GM23248 (cell line): ENCODE measurements at regions not wholly inside any gene's neighbourhood (a gene's known extent, or its start where the extent isn't known, plus 50 kb on each side); places are given as distances from the start of the nearest gene placed in this dataset.
"Not testable (repeated sequence)": the region's sequence is repeated elsewhere in the genome, so short reads cannot be mapped to it uniquely, and the experiment has no call there.

Experiments used
- DNase-seq: peaks from one replicate; pipeline ENCODE4 v3.0.0-alpha.2; 2015
- H2AFZ ChIP-seq: fragments of 200-600 bp; sonication (generic); 2 replicates; pipeline ENCODE4 v1.6.1; 2016; ENCODE audit warnings: antibody characterized with exemption
- H3F3A ChIP-seq: fragments of 200-600 bp; sonication (generic); 2 replicates; pipeline ENCODE4 v1.6.1; 2016; ENCODE audit warnings: mild to moderate bottlenecking, antibody characterized with exemption, mixed run types; ENCODE audit not compliant: insufficient read depth
- H3K27ac ChIP-seq: fragments of 200-600 bp; sonication (generic); 2 replicates; pipeline ENCODE4 v1.5.1; 2016; ENCODE audit warnings: mild to moderate bottlenecking
- H3K27me3 ChIP-seq: fragments of 200-600 bp; sonication (generic); replicated peaks from 2 replicates; pipeline ENCODE4 v1.6.1; 2016; ENCODE audit warnings: mild to moderate bottlenecking; ENCODE audit not compliant: insufficient read depth
- H3K36me3 ChIP-seq: fragments of 200-600 bp; sonication (generic); 2 replicates; pipeline ENCODE4 v1.6.1; 2016; ENCODE audit warnings: low read depth, mild to moderate bottlenecking
- H3K4me1 ChIP-seq: fragments of 200-600 bp; sonication (generic); 2 replicates; pipeline ENCODE4 v1.6.1; 2016; ENCODE audit warnings: mild to moderate bottlenecking; ENCODE audit not compliant: insufficient read depth
- H3K4me2 ChIP-seq: fragments of 200-600 bp; sonication (generic); one replicate; pipeline ENCODE4 v1.6.1; 2016; ENCODE audit warnings: mild to moderate bottlenecking; ENCODE audit not compliant: unreplicated experiment
- H3K4me3 ChIP-seq: fragments of 200-600 bp; sonication (generic); 2 replicates; pipeline ENCODE4 v1.5.1; 2016; ENCODE audit warnings: mild to moderate bottlenecking
- H3K79me2 ChIP-seq: fragments of 200-600 bp; sonication (generic); 2 replicates; pipeline ENCODE4 v1.6.1; 2016; ENCODE audit warnings: mild to moderate bottlenecking; ENCODE audit not compliant: insufficient read depth
- H3K9ac ChIP-seq: fragments of 200-600 bp; sonication (generic); 2 replicates; pipeline ENCODE4 v1.6.1; 2016; ENCODE audit warnings: mild to moderate bottlenecking
- H3K9me2 ChIP-seq: fragments of 200-600 bp; sonication (generic); 2 replicates; pipeline ENCODE4 v1.6.1; 2016; ENCODE audit warnings: mixed run types, mild to moderate bottlenecking, moderate library complexity; ENCODE audit not compliant: insufficient read depth
- H3K9me3 ChIP-seq: fragments of 200-600 bp; sonication (generic); one replicate; pipeline ENCODE4 v1.6.1; 2017; ENCODE audit warnings: low read depth
- H4K20me1 ChIP-seq: fragments of 200-600 bp; sonication (generic); 2 replicates; pipeline ENCODE4 v1.6.0; 2016; ENCODE audit not compliant: insufficient read depth
- EZH2 ChIP-seq: fragments of 200-600 bp; sonication (generic); IDR thresholded peaks from 2 replicates; pipeline ENCODE4 v1.6.1; 2018; ENCODE audit warnings: antibody characterized with exemption, mild to moderate bottlenecking; ENCODE audit not compliant: insufficient read depth, poor library complexity, severe bottlenecking
- EZH2phosphoT487 ChIP-seq: fragments of 200-600 bp; sonication (generic); IDR thresholded peaks from 2 replicates; pipeline ENCODE4 v1.6.1; 2018; ENCODE audit warnings: antibody characterized with exemption, moderate library complexity, mild to moderate bottlenecking, low read depth; ENCODE audit not compliant: insufficient read depth
- WGBS, 2 experiments: methylation state at CpG; one replicate each; pipeline ENCODE4 v1.1.6; 2015 to 2017; ENCODE audit warnings: low lambda C conversion rate in 2 of 2, low coverage in 1 of 2; ENCODE audit errors: missing lambda C conversion rate in 2 of 2; 5-methylcytosine and 5-hydroxymethylcytosine counted together
- in situ Hi-C: fragments of 300-500 bp; cut with MboI; formaldehyde crosslinking; loops from 2 replicates; pipeline ENCODE4 v1.15.0; 2020

DNA sequence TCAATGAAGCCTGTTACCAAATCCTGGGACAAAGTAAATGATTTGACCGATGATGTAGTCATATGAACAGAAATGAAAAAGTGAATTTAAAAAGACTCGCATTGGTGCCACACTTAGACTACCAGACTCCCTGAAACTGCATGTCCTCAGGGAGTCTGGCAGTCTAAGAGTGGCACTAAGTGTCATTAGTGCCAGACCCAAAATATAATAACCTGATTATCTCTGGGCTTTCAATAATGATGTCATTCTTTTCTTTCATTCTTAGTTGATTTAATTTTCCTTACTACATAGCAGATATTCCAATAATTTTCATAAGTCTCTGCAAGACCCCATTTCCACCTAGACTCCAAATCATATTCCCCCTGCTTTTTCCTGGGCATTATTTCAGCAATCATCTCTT is 59.0 kb downstream of the OR2K2 start:
- no peaks in the 10 kb centered on the region for H3K9me3 ChIP-seq
- no peak overlapping the region for H3K9ac ChIP-seq
- no peak for DNase-seq
- peaks cover 10% of the 10 kb centered on the region for H3K4me1 ChIP-seq
- no peaks in the 10 kb centered on the region for H3K79me2 ChIP-seq
- H3K4me3 ChIP-seq = no peak overlapping the region
- no peaks in the 10 kb centered on the region for H4K20me1 ChIP-seq
- no peak overlapping the region for H2AFZ ChIP-seq
- TF ChIP-seq EZH2 (no peak), EZH2phosphoT487 (no peak)
- H3K27me3 ChIP-seq = no peaks in the 10 kb centered on the region
- no peaks in the 10 kb centered on the region for H3K36me3 ChIP-seq
- H3K27ac ChIP-seq = no peak overlapping the region
- H3F3A ChIP-seq = 0 out of 2 replicates have a peak, but pooled peaks cover 6% of the 10 kb centered on the region
- 92 to 98% methylated on average over 2 of the region's 2 CpGs for WGBS, 2 experiments
- in situ Hi-C loops = no loop called here
- no peak overlapping the region for H3K4me2 ChIP-seq
- H3K9me2 ChIP-seq = peaks cover 8% of the 10 kb centered on the region; the same call in 1 of the 2 replicates

GRCh38 chr9:111266024-111266423 is 64.0 kb downstream of the OR2K2 start:
- H3K79me2 ChIP-seq, H3K27me3 ChIP-seq, H4K20me1 ChIP-seq, H3K9me3 ChIP-seq, H2AFZ ChIP-seq, H3K4me1 ChIP-seq, H3K27ac ChIP-seq, H3K4me2 ChIP-seq, in situ Hi-C loops, H3K4me3 ChIP-seq, H3F3A ChIP-seq, H3K9ac ChIP-seq, DNase-seq, H3K9me2 ChIP-seq, H3K36me3 ChIP-seq: not testable (repeated sequence)
- 56 to 60% methylated on average over 5 of the region's 5 CpGs for WGBS, 2 experiments

DNA sequence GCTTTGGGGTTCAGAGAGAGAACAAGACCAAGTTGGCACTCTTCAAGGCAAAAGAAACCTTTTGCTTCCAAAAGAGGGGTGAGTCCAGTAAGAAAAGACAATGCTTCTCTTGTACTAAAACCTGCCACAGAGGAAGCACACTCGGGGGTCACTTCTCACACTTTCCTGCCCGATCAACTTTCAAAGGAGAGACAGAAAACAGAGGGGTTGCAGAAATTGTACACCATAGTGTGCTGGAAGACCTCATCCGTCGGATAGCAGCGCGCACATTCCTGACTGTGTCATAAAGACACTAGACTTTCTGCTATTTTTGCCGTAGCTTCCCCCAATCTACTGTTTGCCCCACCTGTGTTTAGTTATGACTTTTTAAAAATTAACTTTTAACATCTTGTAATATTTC is 66.9 kb downstream of the OR2K2 start:
- no peaks in the 10 kb centered on the region for H3K27me3 ChIP-seq
- TF ChIP-seq EZH2phosphoT487 (no peak), EZH2 (no peak)
- in situ Hi-C loops = no loop called here
- WGBS, 2 experiments = 67 to 74% methylated on average over 7 of the region's 7 CpGs
- H3K4me1 ChIP-seq = no peaks in the 10 kb centered on the region
- no peaks in the 10 kb centered on the region for H3K36me3 ChIP-seq
- no peak overlapping the region for H3K27ac ChIP-seq
- no peaks in the 10 kb centered on the region for H3F3A ChIP-seq
- H3K9ac ChIP-seq = no peak overlapping the region
- DNase-seq = no peak
- no peaks in the 10 kb centered on the region for H3K79me2 ChIP-seq
- no peaks in the 10 kb centered on the region for H4K20me1 ChIP-seq
- H3K4me2 ChIP-seq = no peak overlapping the region
- H3K9me2 ChIP-seq = no peaks in the 10 kb centered on the region
- H3K9me3 ChIP-seq = no peaks in the 10 kb centered on the region
- H3K4me3 ChIP-seq = no peak overlapping the region
- H2AFZ ChIP-seq = no peak overlapping the region

GRCh38 chr9:111258875-111259271 is 71.2 kb downstream of the OR2K2 start:
- no peaks in the 10 kb centered on the region for H3F3A ChIP-seq
- no peak overlapping the region for H3K27ac ChIP-seq
- in situ Hi-C loops = no loop called here
- H3K36me3 ChIP-seq = no peaks in the 10 kb centered on the region
- H3K79me2 ChIP-seq = no peaks in the 10 kb centered on the region
- WGBS, 2 experiments = 81 to 88% methylated on average over 1 of the region's 1 CpG
- no peaks in the 10 kb centered on the region for H3K27me3 ChIP-seq
- no peak overlapping the region for H3K9ac ChIP-seq
- H2AFZ ChIP-seq = no peak overlapping the region
- no peaks in the 10 kb centered on the region for H3K9me2 ChIP-seq
- no peaks in the 10 kb centered on the region for H4K20me1 ChIP-seq
- H3K4me3 ChIP-seq = no peak overlapping the region
- TF ChIP-seq EZH2 (no peak), EZH2phosphoT487 (no peak)
- H3K9me3 ChIP-seq = no peaks in the 10 kb centered on the region
- no peaks in the 10 kb centered on the region for H3K4me1 ChIP-seq
- no peak for DNase-seq
- H3K4me2 ChIP-seq = no peak overlapping the region

DNA sequence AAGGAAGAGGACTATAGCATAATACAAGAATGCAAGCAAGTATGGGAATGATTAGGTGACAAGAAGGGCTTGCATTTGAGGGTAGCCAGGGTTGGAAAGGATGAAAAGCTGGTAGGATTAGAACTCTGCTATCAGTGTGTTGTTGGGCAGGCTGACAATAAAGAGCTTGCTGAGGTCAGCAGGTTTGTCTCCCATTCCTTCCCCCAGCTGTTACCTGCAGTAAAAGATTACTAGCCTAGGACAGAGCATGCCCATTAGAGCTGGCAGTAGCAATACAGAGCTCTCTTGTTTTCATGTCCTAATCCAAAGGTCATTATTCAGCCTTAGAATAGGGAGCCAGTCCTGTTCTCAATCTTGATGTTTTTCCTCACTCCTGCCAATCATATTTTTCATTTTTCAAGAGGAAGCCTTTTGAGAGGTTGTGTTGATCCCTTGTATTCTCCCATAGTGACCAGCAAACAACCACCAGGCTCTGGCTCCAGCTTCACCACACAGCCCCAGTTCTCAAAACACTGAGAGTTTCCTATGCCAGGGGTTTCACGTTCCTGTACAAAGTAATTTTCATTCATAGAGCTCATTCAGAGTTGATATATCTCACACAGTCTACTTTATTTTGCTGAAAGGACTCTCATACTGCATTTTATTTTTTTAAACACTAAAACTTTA is 71.7 kb downstream of the OR2K2 start:
- no peak overlapping the region for H3K27ac ChIP-seq
- H4K20me1 ChIP-seq = no peaks in the 10 kb centered on the region
- no peak for DNase-seq
- H3K27me3 ChIP-seq = no peaks in the 10 kb centered on the region
- no peaks in the 10 kb centered on the region for H3K9me3 ChIP-seq
- H3K9ac ChIP-seq = no peak overlapping the region
- no peaks in the 10 kb centered on the region for H3F3A ChIP-seq
- no peaks in the 10 kb centered on the region for H3K36me3 ChIP-seq
- H3K4me1 ChIP-seq = no peaks in the 10 kb centered on the region
- in situ Hi-C loops = no loop called here
- H3K9me2 ChIP-seq = no peaks in the 10 kb centered on the region
- H3K79me2 ChIP-seq = no peaks in the 10 kb centered on the region
- H3K4me2 ChIP-seq = no peak overlapping the region
- 65 to 67% methylated on average over 1 of the region's 1 CpG for WGBS, 2 experiments
- H2AFZ ChIP-seq = no peak overlapping the region
- TF ChIP-seq EZH2phosphoT487 (no peak), EZH2 (no peak)
- H3K4me3 ChIP-seq = no peak overlapping the region
